HG03575 (cell line): ENCODE measurements at regions not wholly inside any gene's neighbourhood (a gene's known extent, or its start where the extent isn't known, plus 50 kb on each side); places are given as distances from the start of the nearest gene placed in this dataset.
"Not testable (repeated sequence)": the region's sequence is repeated elsewhere in the genome, so short reads cannot be mapped to it uniquely, and the experiment has no call there.

Experiments used
- ATAC-seq: cut with Tn5 transposase; IDR thresholded peaks from one replicate; pipeline ENCODE4 v1.9.1; 2021; ENCODE audit not compliant: unreplicated experiment, insufficient number of reproducible peaks, low FRiP score; ENCODE audit errors: extremely low read depth

DNA sequence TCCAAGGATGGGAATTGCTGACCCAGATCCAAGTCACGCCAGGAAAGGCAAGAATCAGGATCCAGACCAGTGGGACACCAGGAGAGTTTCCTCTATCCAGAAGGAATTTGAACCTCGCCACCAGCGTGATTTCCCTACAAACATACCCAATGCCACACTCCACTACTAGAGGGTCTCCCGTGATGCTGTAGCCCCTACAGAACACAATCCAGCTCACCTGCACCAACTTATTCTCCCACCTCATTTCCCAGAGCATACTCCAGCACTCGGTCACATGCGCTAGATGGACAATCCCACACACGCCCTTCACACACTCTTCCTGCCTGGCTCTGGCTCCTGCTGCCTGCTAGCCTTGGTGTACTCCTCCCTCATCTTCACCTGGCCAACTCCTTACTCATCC is 142.1 kb upstream of the PDE1C start:
- ATAC-seq: no peak

- ATAC-seq: no peak
Observed at GRCh38 chr7:32206987-32207386, 136.8 kb upstream of the PDE1C start.

DNA sequence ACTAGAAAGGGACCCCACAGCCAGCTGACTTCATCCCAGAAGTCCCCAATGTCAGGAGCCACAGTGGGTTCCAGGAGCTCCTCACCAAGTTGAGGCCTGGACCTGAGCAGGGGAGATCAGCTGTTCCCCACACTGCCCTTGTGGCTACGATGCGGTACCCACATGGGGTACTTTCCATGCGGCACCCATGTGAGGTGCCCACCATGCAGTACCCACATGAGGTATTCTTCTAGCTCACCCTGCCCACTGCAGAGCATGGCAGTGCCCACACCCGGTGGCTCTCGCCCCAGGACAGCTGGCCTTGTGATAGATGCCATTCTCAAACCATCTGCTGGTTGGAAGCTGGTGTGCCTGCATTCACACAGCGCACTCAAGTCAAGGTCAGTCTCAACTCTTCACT is 136.3 kb upstream of the PDE1C start:
- ATAC-seq: no peak

- ATAC-seq: not testable (repeated sequence)
Observed at GRCh38 chr7:32205298-32205824, 135.2 kb upstream of the PDE1C start.

GRCh38 chr7:32204361-32205018 is 134.3 kb upstream of the PDE1C start:
- no peak for ATAC-seq

DNA sequence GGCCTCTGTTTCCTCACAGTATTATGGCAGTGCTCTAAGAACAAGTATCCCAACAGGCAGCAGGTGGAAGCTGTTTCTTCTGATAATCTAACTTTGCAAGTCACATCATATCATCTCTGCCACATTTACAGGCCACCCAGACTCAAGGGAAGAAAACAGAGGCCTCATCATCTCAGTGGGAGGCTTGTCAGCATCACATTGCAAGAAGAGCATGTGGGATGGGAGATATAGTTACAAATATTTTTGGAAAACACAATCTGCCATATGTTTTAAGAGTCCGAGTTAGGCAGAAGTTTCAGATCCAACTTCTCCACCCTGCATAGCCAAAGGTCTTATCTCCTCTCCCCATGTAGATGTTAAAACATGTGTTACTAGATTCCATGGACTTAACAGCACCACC is 130.4 kb upstream of the PDE1C start:
- ATAC-seq: no peak

DNA sequence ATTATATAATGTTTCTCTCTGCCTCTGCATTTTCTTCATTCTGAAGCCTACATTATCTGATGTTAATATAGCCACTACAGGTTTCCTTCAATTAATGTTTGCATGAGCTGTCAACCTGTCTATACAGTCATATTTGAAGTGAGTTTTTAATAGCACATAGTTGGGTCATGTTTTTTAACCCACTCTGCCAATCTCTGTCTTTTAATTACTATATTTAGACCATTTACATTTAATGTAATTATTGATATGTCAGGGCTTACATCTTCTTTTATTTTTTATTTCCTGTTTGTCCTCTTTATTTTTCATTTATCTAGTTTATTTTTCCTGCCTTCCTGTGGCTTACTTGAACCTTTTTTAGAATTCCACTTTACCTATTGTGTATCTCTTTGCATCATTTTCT is 124.3 kb upstream of the PDE1C start:
- ATAC-seq: no peak

- ATAC-seq: no peak
Observed at GRCh38 chr7:32191305-32191704, 121.1 kb upstream of the PDE1C start.

- no peak for ATAC-seq
Observed at GRCh38 chr7:32179567-32179966, 109.4 kb upstream of the PDE1C start.

DNA sequence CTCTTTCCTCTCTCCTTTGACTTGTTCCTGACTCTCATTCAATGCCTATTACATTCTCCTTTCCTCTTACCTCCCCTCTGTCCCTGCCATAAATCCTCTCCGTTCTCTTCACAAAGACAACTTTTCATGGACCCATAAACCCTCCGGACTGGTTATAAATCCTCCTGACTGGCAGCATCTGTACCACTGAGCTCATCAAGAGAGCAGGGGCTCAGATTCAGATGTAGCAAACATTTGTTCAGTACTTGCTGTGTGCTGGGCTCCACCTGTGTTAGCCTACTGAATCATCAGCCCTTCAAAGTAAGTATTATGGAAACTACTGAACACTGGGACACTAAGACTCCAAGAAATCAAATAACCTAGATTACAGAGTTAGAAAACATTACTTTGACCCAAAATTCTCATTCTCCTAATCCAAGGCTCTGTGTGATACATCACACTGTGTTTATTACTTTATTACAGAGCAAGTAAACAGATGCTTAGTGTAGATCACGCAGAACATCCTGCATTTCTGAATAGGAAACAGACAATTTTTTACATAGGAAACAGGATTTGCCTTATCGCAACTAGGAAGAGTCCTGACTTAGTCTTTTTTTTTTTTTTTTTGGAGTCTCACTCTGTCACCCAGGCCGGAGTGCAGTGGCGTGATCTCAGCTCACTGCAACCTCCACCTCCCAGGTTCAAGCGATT is 108.6 kb upstream of the PDE1C start:
- no peak for ATAC-seq

DNA sequence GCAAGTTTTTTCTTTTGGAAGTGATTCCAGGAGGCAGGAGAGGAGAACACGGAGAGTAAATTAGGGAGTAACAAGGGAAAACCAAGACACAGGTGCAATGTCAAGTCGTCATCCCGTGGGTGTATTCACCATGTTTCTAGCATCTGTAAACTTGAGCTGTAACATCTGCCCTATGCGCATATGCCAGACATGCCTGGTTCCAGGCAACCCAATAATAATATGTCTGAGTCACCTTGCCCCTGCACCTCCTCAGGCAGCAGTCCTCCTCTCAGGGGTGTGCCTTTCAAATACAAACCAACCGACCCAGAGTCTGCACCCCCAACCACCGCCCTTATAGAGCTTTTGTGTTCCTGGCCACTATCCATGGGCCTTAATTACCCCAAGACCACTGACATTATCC is 107.0 kb upstream of the PDE1C start:
- ATAC-seq: no peak

- no peak for ATAC-seq
Observed at GRCh38 chr7:32175099-32175498, 104.9 kb upstream of the PDE1C start.

GRCh38 chr7:32171248-32171647 is 101.0 kb upstream of the PDE1C start:
- ATAC-seq: no peak

DNA sequence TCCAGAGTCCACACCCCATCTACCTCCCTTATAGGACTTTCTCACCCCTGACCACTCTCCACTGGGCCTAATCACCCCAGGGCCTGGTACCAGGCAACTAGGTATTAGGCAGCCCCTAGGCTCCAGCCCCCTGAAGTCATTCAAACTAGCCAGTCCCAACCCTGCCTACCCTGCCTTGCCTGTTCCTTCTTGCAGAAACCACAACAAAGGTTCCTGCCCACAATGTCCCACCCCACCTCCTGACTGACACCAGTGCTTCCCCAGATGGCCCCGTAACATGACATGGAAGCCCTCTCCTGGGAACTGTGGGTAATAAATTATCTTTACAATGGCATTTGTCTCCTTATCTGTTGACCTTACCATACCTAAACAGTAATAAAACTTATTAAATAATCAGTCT is 100.6 kb upstream of the PDE1C start:
- no peak for ATAC-seq

- no peak for ATAC-seq
Observed at GRCh38 chr7:32169228-32169627, 99.0 kb upstream of the PDE1C start.

DNA sequence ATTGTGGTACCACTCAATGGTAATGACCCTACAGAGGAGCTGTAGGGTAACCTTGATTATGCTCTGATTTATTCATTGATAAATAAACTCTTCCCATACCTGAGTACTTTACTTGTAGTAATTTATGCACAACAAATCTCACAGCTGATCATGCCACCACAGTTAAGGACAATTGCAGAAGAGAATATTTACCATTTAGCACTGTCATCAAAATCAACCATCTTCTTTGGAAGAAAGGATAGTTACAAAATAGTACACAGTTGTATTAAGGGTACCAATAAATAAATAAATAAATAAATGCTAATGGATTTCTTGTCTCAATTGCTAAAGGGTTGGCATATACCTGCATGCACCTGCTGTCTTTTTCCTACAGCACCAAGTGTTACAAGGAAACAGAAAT is 97.6 kb upstream of the PDE1C start:
- ATAC-seq: no peak

- no peak for ATAC-seq
Observed at GRCh38 chr7:32167256-32167655, 97.0 kb upstream of the PDE1C start.

DNA sequence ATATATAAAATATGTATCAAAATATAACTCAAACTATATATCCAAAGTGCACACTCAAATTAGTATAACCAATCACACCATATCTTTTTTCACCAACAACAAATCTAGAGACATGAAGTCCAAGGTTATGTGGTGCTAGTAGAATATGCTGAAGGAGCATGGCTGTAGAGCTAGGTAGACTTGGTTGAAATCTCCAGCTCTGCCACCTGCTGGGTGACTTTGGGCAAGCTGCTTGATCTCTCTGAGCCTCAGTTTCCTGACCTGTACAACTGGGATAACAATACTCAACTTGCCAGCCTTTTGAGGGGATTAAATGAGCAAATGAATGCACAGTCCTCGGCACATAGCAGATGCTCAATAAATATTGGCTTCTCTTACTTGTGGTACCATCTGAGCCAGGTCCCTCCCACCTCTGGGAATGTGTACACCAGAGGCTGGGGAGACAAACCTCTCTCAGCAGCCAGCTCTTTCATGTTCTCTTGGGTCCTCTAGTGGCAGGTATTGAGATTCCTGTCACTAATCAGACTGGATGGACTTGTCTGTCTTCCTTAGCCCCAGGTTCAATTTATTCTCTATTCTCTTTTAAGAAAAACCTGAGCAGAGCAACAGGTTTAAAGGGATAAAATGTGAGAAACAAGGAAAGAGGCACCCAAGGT is 94.3 kb upstream of the PDE1C start:
- ATAC-seq: no peak

DNA sequence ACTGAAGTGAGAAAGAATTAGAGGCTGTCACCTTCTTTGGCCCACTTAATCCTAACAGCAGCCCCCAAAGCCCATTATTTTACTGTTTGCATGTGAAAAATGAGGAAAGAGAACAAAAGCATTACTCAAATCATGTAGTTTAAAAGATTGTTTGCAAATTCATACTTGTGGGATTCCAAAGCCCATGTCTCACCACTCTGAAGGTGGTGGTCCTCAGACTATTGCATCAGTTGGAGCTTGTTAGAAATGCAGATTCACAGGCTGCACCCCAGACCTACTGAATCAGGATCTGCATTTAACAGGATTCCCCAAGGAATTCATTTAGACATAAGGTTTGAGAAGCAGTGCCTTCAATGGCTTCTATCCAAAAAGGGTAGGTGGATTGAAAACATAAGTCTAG is 93.7 kb upstream of the PDE1C start:
- no peak for ATAC-seq

- ATAC-seq: no peak
Observed at GRCh38 chr7:32163141-32163806, 93.1 kb upstream of the PDE1C start.
